HuH-7.5 (cell line): ENCODE measurements at regions not wholly inside any gene's neighbourhood (a gene's known extent, or its start where the extent isn't known, plus 50 kb on each side); places are given as distances from the start of the nearest gene placed in this dataset.
"Not testable (repeated sequence)": the region's sequence is repeated elsewhere in the genome, so short reads cannot be mapped to it uniquely, and the experiment has no call there.

ENCODE experiments used
- DNase-seq: peaks from one replicate; pipeline ENCODE4 v3.0.0; 2011; ENCODE audit warnings: low spot score

DNA sequence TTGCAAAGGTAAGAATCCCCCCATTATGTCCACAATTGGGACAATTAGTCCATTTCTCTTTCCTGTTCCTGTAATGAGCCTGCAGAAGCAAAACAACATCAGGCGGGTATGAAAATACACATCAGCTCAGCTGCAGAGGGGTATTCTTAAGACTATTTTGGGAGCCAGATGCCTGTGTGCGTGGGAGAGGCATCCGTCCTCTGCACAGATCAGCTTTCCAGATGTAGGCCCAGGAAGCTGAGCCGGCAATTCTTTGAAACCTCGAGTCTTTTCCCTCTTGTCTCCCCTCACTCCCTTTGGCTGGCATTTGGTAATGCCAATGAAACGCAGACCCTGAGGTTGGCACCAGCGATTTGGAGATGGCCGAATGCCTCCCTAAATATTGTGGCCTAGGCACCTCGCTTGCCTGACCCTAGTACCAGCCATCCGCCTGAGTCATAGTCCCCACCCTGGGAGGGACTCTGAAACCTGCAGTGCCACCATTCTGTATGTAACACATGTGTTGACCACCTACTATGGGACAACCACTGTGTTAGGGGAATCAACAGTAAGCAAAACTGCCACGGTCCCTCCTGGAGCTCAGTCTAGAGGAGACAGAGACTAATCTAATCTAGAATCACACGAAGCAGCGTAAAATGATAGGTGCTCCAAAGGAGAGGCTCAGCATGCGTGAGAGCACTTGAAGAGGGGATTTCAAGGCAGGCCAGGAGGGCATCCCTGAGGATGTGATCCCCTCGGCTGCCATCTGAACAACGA lies 603.0 kb downstream of the MATN1 start:
- no peak for DNase-seq

DNA sequence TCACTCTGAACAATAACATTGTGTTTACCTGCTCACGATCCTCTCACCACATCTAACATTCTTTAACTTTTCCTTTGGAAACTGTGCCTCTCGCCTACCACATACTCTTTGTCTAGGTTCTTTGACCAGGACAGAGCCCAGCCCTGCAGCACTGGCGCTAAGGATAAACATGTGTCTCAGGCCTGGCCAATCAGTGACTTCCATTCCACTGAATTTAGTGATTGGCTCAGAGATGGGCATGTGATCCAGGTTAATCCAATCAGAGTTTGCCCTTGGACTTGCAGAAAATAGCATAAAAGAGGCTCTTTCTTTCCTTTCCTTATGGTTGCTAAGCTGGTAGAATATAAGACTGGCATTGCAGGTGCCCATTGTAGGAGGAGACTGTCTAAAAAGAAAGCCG lies 605.7 kb downstream of the MATN1 start:
- no peak for DNase-seq

DNA sequence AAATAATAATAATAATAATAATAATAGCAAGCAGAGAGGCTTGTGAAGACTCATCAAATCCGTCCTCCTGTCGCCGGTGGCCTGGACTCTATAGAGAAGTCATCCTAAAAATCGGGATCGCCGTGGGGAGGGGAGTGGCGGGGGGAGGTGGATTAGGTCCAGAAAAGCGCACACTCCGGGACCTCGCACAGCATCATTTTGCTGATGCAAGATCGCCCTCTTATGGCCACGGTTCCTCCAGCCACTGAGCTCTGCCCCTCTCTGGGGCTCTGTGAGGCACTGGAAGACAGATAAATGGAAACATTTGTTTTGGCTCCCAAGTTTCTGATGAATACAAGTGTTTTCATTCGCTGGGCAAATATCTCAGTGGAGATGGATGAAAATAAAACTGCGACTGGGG lies 612.0 kb downstream of the MATN1 start:
- DNase-seq, result no peak

DNA sequence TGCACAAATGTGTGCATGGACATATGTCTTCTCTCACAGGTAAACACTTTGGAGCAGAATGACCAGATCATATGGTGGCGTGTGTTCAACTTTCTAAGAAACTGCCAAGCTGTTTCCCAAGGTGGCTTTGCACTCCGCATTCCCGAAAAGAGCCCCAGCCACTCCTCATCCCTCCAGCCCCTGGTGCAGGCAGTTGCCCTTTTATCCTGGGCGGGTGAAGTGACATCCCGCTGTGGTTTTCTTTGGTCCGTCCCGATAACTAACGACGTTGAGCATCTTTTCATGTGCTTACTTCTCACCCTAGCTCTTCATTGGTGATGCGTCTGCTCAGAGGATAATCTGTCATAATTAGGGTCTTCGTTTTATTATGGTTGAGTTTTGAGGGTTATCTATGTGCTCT lies 612.5 kb downstream of the MATN1 start:
- no peak for DNase-seq

DNA sequence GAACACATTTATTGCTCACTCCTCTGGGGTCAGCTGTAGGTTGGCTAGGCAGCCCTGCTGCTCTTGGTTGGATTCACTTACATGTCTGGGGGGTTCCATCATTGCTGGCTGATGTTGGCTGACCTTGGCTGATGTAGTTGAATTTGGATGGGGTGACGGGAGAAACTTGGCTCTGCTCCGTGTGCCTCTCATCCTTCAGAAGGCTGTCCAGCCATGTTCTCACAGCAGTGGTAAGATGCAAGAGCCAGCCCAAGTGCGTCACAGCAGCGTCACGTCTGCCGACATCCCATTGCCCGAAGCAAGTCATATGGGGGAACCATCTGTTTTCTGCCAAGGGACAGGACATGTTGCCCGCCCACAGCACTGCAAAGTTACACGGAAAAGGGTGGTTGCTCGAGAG lies 613.5 kb downstream of the MATN1 start:
- DNase-seq, result no peak

DNA sequence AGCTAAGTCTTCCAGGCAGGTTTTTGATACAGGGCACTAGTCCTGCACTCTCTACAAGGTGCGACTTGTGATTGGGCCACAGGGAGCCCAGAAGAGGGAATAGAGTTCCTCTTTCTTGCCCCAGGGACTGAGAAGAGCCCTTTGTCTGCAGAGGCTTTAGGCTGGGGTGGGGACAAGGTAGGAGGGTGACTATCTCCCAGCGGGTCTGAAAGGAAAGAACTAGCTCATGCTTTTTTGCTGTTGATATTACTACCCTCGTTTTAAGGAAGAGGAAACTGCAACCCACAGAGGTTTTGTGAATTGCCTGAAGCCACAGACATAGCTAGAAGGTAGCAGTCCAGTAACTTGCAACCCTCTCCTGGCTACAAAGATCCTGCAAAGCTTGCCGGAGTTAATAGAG lies 615.2 kb downstream of the MATN1 start:
- no peak for DNase-seq

DNA sequence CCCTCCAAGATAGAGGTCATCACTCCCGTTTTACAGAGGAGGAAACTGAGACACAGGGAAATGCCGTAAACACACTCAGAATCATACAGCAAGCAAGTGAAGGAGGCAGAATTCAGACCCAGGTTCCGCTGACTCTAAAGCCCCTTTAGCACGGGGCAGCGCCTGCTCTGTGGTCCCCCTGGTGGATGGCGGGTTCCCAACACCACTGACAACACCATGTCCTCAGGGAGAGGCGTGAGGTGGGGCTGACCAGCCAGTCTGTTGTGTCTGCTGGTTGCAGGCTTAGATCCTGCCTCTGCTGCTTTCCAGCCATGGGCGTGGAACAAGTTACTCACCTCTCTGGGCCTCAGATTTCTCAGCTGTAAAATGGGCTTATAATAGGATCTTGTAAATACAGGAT lies 617.3 kb downstream of the MATN1 start:
- DNase-seq, result peak; percentile 51

DNA sequence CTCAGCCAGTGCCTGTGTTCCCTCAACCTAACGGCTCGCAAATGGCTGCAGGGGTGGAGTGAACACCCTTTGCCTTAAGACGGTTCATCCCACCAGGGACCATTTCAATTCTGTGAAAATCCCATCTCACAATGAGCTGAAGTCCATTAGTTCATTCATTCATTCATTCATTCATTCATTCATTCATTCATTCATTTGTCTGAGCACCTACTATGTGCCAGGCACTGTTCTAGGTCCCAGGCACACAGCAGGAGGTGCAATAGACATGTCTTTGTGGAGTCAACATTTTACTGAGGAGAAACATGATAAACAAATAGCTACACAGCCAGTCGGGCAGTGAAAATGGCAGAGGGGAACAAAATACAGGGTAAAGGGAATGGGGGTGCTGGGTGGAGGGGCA lies 618.8 kb downstream of the MATN1 start:
- no peak for DNase-seq

DNA sequence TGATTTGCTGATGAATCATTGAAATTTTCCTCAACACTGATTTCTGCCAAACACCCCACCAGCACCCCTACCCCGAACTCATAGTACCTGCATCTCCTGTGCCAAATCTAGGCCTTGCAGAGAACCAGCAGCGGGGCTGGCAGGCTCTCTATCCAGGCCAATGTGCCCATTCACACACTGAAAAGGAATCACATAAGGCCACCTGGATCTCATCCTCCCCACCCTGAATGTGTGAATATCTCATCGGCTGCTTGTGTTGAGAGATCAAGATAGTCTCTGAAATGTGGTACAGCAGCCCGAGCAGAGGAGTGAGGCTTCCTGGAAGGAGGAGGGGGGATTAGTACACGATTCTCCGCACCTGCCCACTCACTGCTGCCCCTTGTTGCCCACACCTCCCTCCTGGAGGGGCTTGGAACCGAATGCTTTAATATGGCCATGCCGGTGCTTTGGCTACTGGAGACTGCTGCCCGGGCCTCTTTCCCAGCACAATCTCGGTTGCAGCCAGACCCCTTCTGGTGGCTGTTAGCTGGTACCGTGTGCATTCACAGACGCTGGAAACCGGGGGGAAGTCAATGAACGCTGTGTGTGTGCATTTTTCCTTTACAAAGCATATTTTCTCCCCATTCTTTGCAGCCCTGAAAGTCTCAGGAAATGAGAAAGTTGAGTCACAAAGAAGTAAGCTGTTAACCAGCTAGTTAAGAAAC lies 619.5 kb downstream of the MATN1 start:
- DNase-seq, result no peak

DNA sequence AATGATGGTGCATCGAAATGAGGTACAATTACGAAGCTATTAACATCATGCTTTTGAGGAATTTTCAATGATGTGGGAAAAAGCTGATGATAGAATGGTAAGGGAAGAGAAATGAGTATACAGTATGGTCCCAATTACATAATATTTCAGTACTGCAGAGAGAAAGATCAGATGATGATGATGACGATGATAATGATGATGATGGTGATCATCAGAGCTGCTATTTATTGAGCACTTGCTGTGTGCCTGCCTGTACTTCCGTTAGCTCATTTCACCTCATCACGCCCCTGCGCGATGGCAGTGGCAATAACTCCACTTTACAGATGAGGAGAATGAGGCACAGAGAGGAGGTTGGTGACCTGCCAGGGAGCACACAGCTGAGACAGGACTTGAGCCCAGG lies 620.8 kb downstream of the MATN1 start:
- no peak for DNase-seq

DNA sequence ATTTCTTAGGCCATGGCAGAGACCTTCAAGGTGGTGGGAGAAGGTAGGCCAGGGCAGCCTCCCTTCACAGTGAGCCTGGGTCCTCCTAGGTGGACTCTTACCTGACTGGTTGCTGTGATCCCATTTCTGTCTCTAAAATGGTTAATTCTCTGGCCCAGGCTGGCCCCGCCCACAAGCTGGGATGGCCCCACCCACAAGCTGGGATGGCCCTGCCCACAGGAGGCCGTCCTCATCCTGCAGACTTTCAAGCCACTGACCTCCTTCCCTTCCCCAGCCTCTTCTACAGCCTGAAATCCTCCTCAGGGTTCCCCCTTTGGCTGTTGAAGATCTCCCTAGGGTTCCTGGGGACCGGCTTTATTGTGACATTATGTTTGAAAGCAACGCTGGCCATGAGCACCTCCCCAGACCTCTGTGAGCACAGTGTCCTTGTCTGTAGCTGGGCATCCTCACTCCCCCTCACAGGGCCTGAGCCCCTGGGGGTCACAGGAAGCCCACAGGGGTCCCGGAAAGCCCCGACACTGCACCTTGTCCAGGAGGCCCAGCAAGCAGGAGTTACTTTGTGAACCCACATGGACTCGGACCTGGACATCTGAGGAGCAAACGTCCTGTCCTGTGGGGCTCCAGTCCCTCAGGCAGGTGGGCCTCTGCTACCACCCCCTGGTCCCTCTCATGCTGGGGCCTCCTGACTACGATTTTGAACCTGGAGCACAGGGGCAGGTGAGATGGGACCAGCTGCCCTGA lies 621.7 kb downstream of the MATN1 start:
- DNase-seq, result no peak

DNA sequence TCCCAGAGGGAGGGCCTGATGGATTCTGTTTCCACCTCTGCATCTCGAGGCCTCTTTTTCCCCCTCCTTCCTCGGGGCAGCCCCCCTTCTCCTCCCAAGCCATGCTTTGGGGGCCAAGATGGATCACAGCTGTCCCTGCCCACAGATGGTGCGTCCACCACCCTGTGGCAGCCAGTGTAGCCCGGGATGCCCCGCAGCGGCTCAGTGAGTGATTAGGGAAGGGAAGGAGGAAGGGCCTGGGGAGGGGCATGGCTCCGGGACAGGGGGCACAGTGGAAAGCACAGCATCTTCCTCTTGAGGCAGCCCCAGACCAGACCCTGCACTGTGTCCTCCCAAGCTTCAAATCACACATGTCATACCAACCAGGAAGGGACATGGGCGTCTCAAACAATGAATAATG lies 622.4 kb downstream of the MATN1 start:
- DNase-seq, result no peak

DNA sequence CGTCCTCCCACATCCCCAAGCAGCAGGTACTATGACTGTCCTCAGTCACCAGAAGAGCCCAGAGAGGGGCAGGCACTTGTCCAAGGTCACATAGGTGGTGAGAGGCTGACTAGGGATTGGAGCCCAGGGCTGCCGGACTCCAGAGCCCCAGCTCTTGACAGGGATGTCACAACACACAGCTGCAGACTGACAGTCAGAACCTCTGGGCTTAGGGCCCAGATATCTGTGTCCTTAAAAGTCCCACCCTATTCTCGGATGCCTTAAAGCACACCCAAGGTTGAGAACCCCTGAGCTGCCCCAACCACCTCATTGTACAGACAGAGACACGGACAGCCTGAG lies 622.9 kb downstream of the MATN1 start:
- DNase-seq, result no peak

DNA sequence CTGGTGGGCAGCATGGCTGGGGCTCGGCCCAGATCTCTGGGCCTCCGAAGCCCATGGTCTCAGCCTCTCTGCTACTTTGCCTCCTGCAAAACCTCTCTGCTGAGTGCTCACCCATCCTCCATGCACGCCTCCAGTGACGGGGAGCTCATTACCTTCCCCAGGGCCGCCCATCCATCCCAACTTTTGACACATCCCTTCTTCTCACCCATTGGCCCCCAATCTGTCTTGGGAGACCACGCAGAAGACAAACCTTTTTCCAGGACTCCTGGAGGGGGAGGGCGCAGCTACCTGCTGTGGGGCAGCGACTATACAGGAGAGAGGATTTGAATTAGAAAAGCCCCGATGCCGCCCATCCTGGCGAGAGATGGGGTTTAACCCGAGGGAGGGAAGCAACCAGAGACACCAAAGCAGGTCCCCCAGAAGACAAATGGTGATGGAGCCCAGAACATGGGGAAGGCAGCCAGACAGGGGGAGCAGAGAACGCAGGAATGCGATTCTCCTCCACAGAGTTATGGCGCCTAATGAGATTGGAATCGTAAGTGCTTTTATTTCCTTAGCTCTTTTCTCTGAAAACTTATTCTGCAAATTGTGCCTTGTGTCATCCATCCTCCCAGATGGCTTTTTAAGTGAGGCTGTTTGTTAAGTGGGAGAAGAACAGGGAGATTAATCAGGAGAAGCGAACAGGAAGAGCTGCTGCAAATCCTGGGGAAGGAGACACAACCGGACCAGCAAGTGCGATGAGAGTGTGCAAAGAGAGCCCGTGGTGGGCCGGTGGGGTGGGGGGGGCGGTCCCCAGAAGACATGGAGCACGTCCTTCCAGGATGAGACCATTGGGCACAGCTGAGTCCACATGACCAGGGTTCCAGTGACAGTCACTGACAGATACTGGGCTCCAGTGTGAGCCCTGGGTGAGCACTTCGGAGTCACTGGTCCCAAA lies 623.5 kb downstream of the MATN1 start:
- DNase-seq, result no peak

DNA sequence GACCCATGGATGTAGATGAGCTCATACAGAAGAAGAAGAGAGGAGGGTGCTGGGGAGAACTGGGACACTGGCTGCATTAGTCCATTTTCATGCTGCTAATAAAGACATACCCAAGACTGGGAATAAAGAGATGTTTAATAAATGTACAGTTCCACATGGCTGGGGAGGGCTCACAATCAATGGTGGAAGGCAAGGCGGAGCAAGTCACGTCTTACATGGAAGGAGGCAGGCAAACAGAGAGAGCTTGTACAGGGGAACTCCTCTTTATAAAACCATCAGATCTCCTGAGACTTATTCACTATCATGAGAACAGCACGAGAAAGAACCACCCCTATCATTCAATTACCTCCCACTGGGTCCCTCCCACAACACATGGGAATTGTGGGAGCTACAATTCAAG lies 625.5 kb downstream of the MATN1 start:
- DNase-seq, result not testable (repeated sequence)

DNA sequence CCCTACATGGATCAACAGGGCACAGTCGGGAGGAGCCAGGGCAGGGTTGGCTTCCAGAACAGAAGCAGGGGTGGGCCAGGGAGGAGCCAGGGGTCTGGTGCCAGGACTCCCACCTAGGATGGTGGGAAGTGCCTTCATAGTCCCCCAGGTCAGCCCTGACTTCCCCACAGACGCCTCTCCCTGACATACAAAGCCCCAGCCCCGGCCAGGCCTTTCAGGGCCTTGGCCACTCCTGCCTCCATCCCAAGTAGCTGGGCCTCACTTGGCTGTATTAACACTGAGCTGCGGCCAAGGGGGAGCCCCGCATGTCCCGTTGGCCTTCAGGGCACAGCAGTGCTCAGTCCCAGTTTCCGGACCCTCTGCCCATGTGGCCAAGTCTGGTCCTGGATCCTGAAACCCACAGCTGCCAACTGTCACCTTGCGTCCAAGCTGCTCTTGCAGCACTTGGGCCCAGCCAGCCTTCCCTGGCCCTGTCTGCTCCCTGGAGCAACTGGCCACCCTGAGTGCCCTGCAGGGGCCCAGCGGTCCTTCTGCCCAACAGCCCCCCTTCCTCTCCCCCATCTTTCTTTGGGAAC lies 627.8 kb downstream of the MATN1 start:
- no peak for DNase-seq

DNA sequence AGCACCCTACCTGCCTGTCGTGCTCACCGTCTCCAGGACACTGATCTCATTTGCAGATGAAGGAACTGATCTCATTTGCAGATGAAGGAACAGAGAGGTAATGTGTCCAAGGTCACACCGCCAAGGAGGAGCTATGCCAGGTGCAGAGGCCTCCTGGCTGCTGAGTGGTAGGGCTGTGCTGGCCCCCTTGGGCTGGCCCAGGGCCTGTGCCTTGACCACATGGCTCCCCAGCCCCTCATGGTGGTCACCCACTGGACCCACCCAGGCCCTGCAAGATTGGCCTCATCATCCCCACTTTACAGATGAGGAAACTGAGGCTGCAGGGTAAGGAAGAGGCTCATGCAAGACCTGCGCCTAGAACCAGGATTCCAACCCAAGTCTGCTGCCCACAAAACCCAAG lies 628.3 kb downstream of the MATN1 start:
- no peak for DNase-seq

DNA sequence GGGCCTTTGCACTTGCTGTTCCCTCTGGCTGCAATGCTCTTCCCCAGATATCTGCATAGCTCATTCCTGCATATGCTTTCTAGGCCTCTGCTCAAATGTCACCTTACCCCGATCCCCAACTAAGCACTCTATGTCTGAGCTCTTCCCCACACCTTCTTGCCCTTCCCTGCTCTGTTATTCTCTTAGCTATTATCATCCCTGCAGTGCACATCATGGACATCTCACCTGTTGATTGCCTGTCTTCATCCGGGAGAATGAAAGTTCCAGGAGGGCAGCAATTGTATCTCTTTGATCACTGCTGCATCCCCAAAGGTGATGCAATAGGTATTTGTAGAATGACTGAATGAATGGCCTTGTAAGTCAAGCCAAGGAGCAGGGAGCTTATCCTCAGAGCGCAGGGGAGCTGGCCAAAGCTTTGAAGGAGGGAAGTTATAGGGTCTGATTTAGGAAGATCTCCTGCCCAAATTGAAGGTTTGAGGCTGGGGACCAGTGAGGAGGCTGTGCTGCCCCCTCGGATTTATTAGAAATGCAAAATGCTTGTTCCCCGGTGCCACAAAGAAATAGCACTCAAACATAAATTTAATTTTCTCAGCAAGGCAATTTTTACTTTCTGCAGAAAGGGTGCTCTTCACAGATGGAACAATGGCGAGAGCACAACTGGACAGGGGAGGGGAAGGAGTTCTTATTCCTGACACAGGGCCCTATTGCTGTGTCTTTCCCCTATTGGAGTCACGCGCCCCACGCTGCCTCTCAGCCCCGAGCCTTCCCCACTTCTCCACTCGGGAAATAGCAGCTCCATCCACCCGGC lies 631.1 kb downstream of the MATN1 start:
- DNase-seq, result no peak

DNA sequence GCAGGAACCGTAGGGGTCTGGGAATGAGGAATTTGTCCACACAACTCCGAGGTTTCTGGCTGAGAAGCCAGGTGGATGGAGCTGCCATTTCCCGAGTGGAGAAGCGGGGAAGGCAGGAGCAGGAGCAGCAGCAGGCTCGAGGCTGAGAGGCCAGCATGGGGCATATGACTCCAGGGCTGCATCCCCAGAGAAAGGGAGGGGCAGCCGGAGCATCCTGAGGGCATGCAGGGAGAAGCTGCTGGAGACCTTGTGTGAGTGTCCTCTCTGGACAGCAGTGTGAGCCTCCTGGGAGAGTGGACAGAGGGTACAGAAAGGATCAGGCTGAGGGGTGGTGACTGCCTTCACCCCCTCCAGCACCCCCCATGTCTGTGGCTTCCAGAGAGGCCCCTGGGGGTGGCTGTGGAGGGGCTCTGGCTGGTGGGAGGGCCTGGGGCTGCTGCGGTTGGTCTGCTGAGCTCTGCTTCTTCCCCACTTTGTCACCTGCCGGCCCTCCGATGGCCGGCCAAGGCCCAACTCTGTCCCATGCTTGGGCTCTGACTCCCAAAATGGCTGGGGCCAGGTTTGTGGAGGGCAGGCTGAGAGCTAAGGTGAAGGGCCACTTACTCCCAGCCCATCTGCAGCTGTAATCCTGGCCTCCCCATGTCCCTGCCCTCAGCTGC lies 633.1 kb downstream of the MATN1 start:
- DNase-seq, result no peak

DNA sequence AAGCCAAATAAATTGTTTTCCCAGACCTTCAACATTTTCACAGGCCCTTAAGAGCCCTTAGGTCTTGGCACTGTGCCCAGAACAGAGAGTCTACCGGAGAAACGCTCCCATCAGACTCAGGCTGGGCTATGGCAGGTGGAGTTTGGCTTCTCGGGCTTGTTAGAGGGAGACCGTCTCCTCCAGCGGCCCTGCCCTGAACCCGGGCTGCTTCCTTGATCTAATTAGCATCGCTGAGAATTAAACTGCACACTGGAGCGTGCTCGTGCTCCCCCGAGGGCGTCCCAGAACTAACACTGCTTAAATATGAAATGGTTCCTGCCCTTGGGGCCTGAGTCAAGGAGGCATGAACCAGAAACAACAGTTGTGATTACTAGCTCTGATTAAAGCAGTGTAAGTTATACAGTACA lies 634.4 kb downstream of the MATN1 start:
- no peak for DNase-seq
